CD14-positive monocyte (primary cell): ENCODE measurements at regions not wholly inside any gene's neighbourhood (a gene's known extent, or its start where the extent isn't known, plus 50 kb on each side); places are given as distances from the start of the nearest gene placed in this dataset.

ENCODE experiments used
- DNase-seq, 3 donors: peaks; one replicate each; pipeline ENCODE4 v3.0.0-alpha.2; 2011 to 2022
- H2AFZ ChIP-seq: 2 replicates; pipeline ENCODE4 v1.6.0; 2012; ENCODE audit warnings: mild to moderate bottlenecking, low read depth, low read length, inconsistent platforms; ENCODE audit not compliant: insufficient read depth, poor library complexity, severe bottlenecking
- H3K27ac ChIP-seq, 2 donors: 1 replicate in 1 of 2; 2 replicates in 1 of 2; pipeline ENCODE4 v1.5.1; 2012 to 2013; ENCODE audit warnings: low read length in 2 of 2, control low read depth in 1 of 2, inconsistent platforms in 1 of 2, low read depth in 1 of 2, mild to moderate bottlenecking in 1 of 2
- H3K27me3 ChIP-seq, 2 donors: one replicate each; pipeline versions ENCODE4 v1.6.0 to v1.6.1; 2011 to 2013; ENCODE audit warnings: low read length in 2 of 2; ENCODE audit not compliant: control insufficient read depth in 2 of 2, insufficient read depth in 2 of 2
- H3K36me3 ChIP-seq, 2 donors: replicated peaks in 1 of 2; 1 replicate in 1 of 2; 2 replicates in 1 of 2; pipeline versions ENCODE4 v1.5.1 to v1.6.1; 2012 to 2013; ENCODE audit warnings: low read length in 2 of 2, control low read depth in 1 of 2, inconsistent platforms in 1 of 2, mild to moderate bottlenecking in 1 of 2; ENCODE audit not compliant: insufficient read depth in 2 of 2, control insufficient read depth in 1 of 2
- H3K4me1 ChIP-seq, 2 donors: 1 replicate in 1 of 2; 2 replicates in 1 of 2; pipeline versions ENCODE4 v1.5.1 to v1.6.1; 2012 to 2013; ENCODE audit warnings: low read length in 2 of 2, control low read depth in 1 of 2, inconsistent platforms in 1 of 2, mild to moderate bottlenecking in 1 of 2, moderate library complexity in 1 of 2; ENCODE audit not compliant: insufficient read depth in 2 of 2, control insufficient read depth in 1 of 2
- H3K4me2 ChIP-seq: replicated peaks from 2 replicates; pipeline ENCODE3; 2012; ENCODE audit warnings: low read length, moderate library complexity, mild to moderate bottlenecking; ENCODE audit not compliant: poor library complexity, severe bottlenecking; ENCODE audit errors: extremely low read depth
- H3K4me3 ChIP-seq, 3 experiments: fragments of 200-600 bp in 1 of 3; sonication (generic) in 1 of 3; replicated peaks in 1 of 3; 1 replicate in 2 of 3; 2 replicates in 1 of 3; pipeline ENCODE4 v1.5.1; 2011 to 2013; ENCODE audit warnings: low read length in 3 of 3, mild to moderate bottlenecking in 3 of 3, control low read depth in 2 of 3, low read depth in 2 of 3, inconsistent platforms in 1 of 3, moderate library complexity in 1 of 3
- H3K79me2 ChIP-seq: 2 replicates; pipeline ENCODE4 v1.6.0; 2012; ENCODE audit warnings: mild to moderate bottlenecking, control low read depth, inconsistent platforms, low read length, moderate library complexity; ENCODE audit not compliant: insufficient read depth
- H3K9ac ChIP-seq: 2 replicates; pipeline ENCODE4 v1.6.0; 2017; ENCODE audit warnings: low read length, mild to moderate bottlenecking; ENCODE audit not compliant: insufficient read depth, poor library complexity, severe bottlenecking
- H3K9me3 ChIP-seq, 2 donors: replicated peaks in 1 of 2; 1 replicate in 1 of 2; 2 replicates in 1 of 2; pipeline versions ENCODE4 v1.5.1 to v1.6.1; 2012 to 2013; ENCODE audit warnings: low read length in 2 of 2, control low read depth in 1 of 2; ENCODE audit not compliant: control insufficient read depth in 1 of 2, insufficient read depth in 1 of 2
- H4K20me1 ChIP-seq: 2 replicates; pipeline ENCODE4 v1.6.0; 2012; ENCODE audit warnings: mild to moderate bottlenecking, low read length, control low read depth, moderate library complexity; ENCODE audit not compliant: insufficient read depth
- H3K27ac Mint-ChIP-seq, 7 donors: one replicate each; pipeline ENCODE4 v1.8.0; 2020; ENCODE audit warnings: mild to moderate bottlenecking in 7 of 7, mixed read lengths in 7 of 7, moderate library complexity in 6 of 7, inconsistent platforms in 2 of 7
- H3K27me3 Mint-ChIP-seq, 3 donors: one replicate each; pipeline ENCODE4 v1.8.0; 2021 to 2022; ENCODE audit warnings: low read depth in 3 of 3, mild to moderate bottlenecking in 3 of 3, mixed read lengths in 3 of 3, moderate library complexity in 3 of 3, inconsistent platforms in 1 of 3
- H3K36me3 Mint-ChIP-seq, 2 donors: one replicate each; pipeline ENCODE4 v1.8.0; 2020; ENCODE audit warnings: mixed read lengths in 2 of 2, inconsistent platforms in 1 of 2, mild to moderate bottlenecking in 1 of 2
- H3K4me1 Mint-ChIP-seq: one replicate; pipeline ENCODE4 v1.8.0; 2020; ENCODE audit warnings: mild to moderate bottlenecking, mixed read lengths
- H3K4me3 Mint-ChIP-seq, 2 donors: one replicate each; pipeline ENCODE4 v1.8.0; 2020; ENCODE audit warnings: mild to moderate bottlenecking in 2 of 2, mixed read lengths in 2 of 2, moderate library complexity in 1 of 2
- H3K9me3 Mint-ChIP-seq, 7 donors: one replicate each; pipeline ENCODE4 v1.8.0; 2020 to 2022; ENCODE audit warnings: mixed read lengths in 7 of 7, mild to moderate bottlenecking in 6 of 7, moderate library complexity in 6 of 7, inconsistent platforms in 2 of 7
- CTCF ChIP-seq: fragments of 200-600 bp; IDR thresholded peaks from one replicate; pipeline ENCODE4 v1.8.0; 2022; ENCODE audit warnings: antibody characterized with exemption, mild to moderate bottlenecking
- WGBS: methylation state at CpG from one replicate; pipeline ENCODE4 v1.1.5; 2013; ENCODE audit warnings: missing lambda C conversion rate; ENCODE audit not compliant: insufficient coverage; 5-methylcytosine and 5-hydroxymethylcytosine counted together
- intact Hi-C, 2 donors: fragments of 100-400 bp; cut with micrococcal nuclease; formaldehyde crosslinking; loops; one replicate each; pipeline versions ENCODE4 v1.15.0 to v1.15.1; 2023

GRCh38 chr15:26197719-26198118 is 334.6 kb upstream of the ATP10A start:
- H3K27ac Mint-ChIP-seq: no peak overlapping the region
- no peak overlapping the region for H3K9ac ChIP-seq
- intact Hi-C loops: no loop called here

GRCh38 chr15:26197060-26197459 is 333.9 kb upstream of the ATP10A start:
- intact Hi-C loops: no loop called here
- Mint-ChIP-seq H3K27me3 (peaks cover 0 to 2% (median 0%) of the 10 kb centered on the region in 3 donors), H3K36me3 (no peaks in the 10 kb centered on the region), H3K27ac (no peak overlapping the region), H3K9me3 (peaks cover 2 to 40% (median 6%) of the 10 kb centered on the region in 7 donors), H3K4me1 (no peaks in the 10 kb centered on the region), H3K4me3 (no peak overlapping the region)
- Histone ChIP-seq H3K9ac (no peak overlapping the region), H3K9me3 (peaks cover 5 to 12% of the 10 kb centered on the region in 2 donors), H3K27ac (no peak overlapping the region), H3K4me3 (no peak overlapping the region), H4K20me1 (no peaks in the 10 kb centered on the region), H2AFZ (no peak overlapping the region), H3K4me2 (no peak overlapping the region), H3K79me2 (no peaks in the 10 kb centered on the region), H3K27me3 (no peaks in the 10 kb centered on the region), H3K36me3 (no peaks in the 10 kb centered on the region), H3K4me1 (no peaks in the 10 kb centered on the region)
- DNase-seq: no peak
- no peak for TF ChIP-seq CTCF
- 60% methylated on average over 1 of the region's 1 CpG for WGBS

More at GRCh38 chr15:26197719-26198118, 334.6 kb upstream of the ATP10A start:
- Histone ChIP-seq H3K27ac (no peak overlapping the region), H3K4me2 (no peak overlapping the region), H2AFZ (no peak overlapping the region), H3K4me1 (no peaks in the 10 kb centered on the region), H3K4me3 (no peak overlapping the region), H3K27me3 (no peaks in the 10 kb centered on the region), H3K36me3 (no peaks in the 10 kb centered on the region), H4K20me1 (no peaks in the 10 kb centered on the region), H3K79me2 (no peaks in the 10 kb centered on the region), H3K9me3 (peaks cover 5 to 12% of the 10 kb centered on the region in 2 donors)
- Mint-ChIP-seq H3K36me3 (no peaks in the 10 kb centered on the region), H3K4me3 (no peak overlapping the region), H3K9me3 (peaks cover 2 to 38% (median 6%) of the 10 kb centered on the region in 7 donors), H3K4me1 (no peaks in the 10 kb centered on the region), H3K27me3 (peaks cover 0 to 2% (median 0%) of the 10 kb centered on the region in 3 donors)
- WGBS: 97% methylated on average over 4 of the region's 5 CpGs
- TF ChIP-seq CTCF: no peak
- no peak for DNase-seq
